GM12892 (cell line): ENCODE measurements at regions not wholly inside any gene's neighbourhood (a gene's known extent, or its start where the extent isn't known, plus 50 kb on each side); places are given as distances from the start of the nearest gene placed in this dataset.
"Not testable (repeated sequence)": the region's sequence is repeated elsewhere in the genome, so short reads cannot be mapped to it uniquely, and the experiment has no call there.

ENCODE experiments used
- DNase-seq: peaks from one replicate; pipeline ENCODE4 v3.0.0; 2011; ENCODE audit not compliant: insufficient read length
- FAIRE-seq: peaks from 2 replicates; lab custom pipeline; 2011; peaks lifted over from hg19 to GRCh38; lab: Jason Lieb, UNC
- POLR2A ChIP-seq: IDR thresholded peaks from 2 replicates; pipeline ENCODE4 v1.6.1; 2011; ENCODE audit warnings: low read depth, low read length, control low read depth
- POLR2AphosphoS5 ChIP-seq: IDR thresholded peaks from 2 replicates; pipeline ENCODE4 v1.6.1; 2011; ENCODE audit warnings: low read depth, low read length, control low read depth
- TAF1 ChIP-seq: IDR thresholded peaks from 2 replicates; pipeline ENCODE4 v1.6.1; 2011; ENCODE audit warnings: low read depth, mild to moderate bottlenecking, control low read depth, low read length, borderline replicate concordance

DNA sequence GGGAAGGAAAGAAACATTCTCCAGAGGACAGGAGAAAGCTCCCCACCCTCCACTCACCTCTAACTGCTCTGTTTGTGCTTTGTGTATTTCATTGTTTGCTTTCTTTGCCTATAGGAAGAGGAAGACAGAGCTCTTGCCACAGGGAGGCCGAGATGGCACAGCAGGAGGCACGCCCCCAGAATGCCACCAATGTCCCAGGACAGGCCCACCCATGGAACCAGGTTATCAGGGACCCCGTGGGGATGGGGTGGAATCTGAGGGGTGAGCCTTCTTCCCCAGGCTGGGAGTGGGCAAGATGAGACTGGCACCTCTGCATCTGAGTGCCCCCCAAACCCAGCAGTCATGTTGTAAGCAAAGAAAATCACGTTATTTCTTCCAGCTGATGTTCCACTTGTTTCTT lies 155.8 kb downstream of the TBC1D2B start:
- FAIRE-seq: no peak
- TF ChIP-seq POLR2A (no peak), POLR2AphosphoS5 (no peak), TAF1 (no peak)
- no peak for DNase-seq

DNA sequence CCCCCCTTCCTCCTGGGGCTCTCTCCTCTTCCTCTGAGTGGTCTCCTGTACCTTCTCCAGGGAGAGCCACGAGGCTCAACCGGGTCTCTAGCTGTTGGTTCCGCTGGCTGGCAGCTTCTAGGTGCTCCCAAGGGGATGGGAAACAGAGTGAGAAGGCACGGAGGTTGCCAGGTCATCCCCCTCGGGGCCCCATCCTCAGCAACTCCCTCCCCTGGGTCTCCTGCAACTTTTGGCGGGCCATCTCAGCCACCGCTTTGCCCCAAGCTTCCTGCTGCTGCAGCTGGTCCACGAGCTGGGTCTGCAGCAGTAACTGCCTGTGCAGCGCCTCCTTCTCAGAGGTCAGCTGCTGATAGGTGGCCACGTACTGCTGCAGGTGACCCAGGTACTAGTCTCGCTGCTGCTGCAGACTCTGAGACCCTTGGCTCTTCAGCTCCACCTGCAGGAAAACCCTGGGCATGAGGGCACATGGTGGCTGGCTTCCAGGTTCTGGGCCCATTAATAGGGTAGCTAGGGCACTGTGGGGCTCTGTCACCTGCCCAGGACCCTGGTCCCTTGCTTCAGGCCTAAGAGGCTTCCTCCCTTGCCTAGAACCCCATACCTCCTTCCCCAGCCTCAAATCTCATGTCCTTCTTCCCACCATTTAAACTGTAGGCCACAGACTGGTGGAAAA lies 160.4 kb downstream of the TBC1D2B start:
- not testable (repeated sequence) for DNase-seq, FAIRE-seq

DNA sequence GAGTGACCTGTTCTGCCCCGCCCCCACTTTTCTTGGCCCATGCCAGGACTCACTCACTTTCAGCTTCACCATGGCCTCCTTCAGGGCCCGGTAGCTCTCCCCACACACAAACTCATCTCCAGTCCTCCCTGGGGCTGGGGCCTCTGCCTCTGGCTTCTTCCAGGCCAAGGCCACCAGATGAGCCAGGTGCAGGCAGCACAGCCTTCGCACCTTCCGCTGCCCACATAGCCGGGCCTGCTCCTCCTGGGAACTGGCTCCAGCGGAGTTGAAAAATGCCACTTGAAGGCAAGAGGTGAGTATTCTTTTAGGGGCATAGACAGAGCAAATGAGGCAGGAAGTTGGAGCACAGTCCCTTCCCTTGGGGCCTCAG lies 161.6 kb downstream of the TBC1D2B start:
- DNase-seq, FAIRE-seq: not testable (repeated sequence)

DNA sequence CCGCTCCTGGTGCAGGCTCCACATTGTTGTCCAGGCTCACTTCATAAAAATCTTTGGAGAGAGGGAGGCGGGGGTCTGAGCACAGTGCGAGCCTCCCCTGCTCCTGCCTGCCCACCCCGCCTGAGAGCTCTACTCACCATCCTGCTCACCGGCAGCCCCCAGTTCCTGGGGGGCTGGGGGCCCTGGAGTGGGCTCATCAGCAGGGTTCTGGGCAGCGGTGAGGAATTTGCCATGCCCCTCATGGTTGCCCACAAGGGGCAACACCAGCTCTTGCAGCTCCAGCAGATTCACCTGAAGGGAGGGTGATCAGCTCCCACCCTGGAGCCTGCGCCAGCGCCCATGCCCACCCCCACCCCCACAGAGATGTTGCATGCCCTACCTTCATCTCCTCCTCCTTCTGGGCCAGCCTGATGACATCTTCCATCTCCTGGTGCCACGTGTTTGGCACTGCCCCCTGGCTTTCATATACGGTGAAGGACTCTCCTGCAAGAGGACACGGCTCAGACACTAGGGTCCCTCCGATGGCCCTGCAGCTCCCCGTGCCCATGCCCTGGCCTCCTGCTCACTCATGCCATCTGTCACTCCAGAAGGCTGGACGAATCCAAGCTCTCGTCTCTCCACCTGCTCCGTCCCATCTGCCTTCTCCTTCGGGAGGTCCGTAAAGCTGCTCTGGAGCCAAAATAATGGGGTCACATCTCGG lies 162.1 kb downstream of the TBC1D2B start:
- DNase-seq (no peak), FAIRE-seq (no peak)
- TF ChIP-seq TAF1: no peak
- no peak for TF ChIP-seq POLR2AphosphoS5
- no peak for TF ChIP-seq POLR2A

DNA sequence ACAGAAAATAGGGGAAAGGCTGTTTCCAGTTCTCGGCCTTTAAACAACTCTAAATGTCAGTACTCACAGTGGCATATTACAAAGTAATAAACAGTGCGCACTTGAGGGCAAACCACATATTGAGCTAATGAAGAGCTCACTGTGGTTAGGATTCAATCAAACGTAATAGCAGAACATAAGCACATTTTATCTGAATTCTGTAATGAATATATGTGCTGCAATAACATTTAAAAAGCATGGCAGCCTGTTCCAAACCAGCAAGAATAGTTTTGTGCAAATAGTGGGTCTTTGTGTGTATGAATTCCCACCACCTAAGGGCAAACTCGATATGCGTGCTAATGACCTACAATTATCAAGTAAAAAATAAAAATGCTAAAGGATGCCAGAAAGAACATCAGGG lies 163.0 kb downstream of the TBC1D2B start:
- FAIRE-seq, DNase-seq: not testable (repeated sequence)

DNA sequence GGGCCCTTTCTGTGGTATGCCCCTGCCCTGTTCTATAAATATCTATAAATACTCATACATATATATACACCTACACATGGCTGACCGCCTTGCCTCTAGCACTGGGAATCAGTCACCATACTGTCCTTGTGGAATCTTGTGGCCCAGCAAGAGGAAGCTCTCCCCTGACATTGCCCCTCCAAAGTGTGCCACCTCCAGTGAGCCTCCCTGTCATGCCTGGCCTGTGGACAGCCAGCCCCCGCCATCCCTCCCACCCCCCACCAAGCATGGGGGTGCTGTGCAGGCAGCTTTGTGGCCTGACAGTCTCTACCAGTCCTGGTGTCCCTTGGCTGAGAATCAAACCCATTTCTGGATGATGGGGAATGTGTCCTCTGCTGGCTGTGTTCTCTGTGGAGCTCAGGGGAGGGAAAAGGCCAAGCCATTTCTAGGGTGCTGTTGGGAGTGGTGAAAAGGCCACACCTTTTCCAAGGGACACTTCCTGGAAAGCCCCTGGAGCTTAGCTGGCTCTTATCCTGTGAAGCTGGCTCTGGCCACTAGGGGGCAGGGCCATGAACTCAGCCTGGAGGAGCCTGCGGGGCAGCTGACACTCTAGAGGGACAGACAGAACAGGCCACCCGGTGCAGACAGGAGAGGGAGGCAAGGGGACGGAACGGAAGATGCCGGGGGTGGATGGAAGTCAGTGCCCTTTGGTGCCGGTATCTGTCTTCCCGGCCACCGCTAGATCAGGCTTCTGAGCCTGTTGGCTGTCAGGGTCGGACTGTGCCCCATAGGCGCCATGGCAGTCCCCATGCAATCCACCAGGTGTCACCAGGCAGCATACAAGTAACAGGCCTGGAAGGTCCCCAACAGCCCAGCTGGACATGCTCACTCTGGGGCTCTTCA lies 167.2 kb downstream of the TBC1D2B start:
- not testable (repeated sequence) for DNase-seq
- peak; percentile 77 for FAIRE-seq

DNA sequence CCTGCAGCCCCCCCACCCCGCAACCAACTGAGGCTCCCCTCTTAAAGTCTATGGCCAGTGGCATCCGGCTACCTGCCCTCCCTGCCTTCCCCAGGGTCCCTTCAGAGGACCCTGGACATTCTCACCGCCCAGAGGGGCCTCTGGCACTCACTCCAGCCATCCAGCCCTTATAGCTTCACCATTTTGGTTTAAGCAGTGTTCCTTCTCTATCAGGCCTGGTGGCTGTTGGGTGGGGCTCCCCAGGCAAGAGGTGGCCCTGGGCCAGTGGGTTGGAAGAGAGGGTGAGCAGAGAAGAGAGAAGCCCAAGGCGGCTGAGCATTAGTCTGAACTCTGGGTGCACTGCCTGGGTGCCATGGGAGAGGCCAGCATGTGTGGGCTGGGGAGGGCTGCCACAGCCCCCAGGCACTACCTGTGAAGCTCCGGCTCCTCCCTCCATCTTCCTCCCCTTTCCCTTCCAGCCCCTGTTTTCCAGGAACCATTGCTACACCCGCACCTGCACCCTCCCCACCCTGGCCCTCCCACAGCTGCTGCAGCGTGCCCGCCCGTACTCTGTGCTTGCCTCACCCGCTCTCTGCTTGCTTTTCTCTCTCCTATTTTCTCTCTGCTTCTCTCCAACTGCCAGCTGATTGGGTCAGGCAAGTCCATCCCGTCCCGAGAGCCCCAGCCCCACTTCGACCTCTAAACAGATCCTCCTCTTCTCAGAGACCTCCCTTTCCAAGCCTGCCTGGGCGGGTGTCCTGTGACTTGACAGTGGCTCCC lies 168.2 kb downstream of the TBC1D2B start:
- no peak for TF ChIP-seq POLR2AphosphoS5
- TF ChIP-seq TAF1: no peak
- no peak for TF ChIP-seq POLR2A
- DNase-seq (no peak), FAIRE-seq (no peak)

DNA sequence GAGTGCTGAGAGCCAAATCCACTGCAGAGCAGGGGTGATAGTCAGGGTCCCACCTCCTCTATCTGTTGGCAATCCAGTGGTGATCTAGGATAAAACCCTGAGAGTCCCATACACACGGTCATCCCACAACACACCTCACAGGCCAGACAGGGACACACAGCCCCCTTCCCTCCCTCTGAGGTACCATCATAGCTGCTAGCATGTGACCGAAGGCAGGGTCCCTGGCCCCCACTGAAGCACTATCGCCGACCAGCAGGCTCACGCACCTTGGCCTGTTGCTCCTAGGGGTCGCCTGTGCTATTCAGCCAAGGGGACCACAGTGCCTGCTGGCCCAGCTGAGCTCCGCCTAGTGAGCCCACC lies 168.8 kb downstream of the TBC1D2B start:
- not testable (repeated sequence) for DNase-seq, FAIRE-seq

DNA sequence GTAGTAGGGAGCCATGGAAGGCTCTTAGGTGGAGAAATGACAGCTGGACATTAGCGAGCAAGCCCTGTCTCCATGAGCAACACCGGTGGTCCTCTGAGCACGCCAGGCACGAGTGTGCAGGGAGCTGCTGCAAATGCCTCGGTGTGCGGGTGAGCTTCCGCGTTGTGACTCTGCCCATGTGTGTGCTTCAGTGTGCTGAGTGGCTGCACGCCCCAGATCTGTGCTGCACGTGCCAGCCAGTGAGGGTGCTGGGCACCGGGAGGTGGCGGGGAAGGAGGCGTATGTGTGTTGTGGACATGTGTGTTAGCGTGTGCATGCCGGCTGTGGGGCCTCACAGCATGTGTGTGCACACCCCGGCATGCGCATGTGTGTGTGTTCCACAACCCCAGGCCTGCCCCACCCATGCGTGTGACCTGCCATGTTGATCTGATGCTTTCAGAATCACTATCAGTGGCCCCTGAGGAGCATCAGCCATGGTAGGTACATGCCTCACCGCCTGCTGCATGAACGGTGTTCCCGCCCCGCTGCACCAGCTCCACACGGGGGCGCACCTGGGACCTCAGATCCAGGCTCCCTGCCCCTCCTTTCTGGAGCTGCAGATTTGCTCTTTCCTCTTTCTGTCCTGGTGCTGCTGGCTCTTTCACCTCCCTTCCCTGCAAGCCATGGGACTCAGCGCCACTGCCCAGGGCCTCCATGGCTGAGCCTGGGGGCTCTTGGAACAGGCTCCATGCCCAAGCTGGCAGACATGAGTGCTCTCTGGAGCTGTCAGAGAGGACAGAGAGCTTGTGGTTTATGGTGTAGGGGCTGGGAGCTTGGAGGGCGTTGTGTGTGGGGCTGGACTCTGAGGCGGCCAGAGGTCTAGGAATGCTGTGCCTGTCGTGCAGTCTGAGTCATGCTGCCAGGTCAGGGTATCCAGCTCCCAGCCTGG lies 169.4 kb downstream of the TBC1D2B start:
- TF ChIP-seq POLR2A (no peak), POLR2AphosphoS5 (no peak), TAF1 (no peak)
- FAIRE-seq (no peak), DNase-seq (no peak)

DNA sequence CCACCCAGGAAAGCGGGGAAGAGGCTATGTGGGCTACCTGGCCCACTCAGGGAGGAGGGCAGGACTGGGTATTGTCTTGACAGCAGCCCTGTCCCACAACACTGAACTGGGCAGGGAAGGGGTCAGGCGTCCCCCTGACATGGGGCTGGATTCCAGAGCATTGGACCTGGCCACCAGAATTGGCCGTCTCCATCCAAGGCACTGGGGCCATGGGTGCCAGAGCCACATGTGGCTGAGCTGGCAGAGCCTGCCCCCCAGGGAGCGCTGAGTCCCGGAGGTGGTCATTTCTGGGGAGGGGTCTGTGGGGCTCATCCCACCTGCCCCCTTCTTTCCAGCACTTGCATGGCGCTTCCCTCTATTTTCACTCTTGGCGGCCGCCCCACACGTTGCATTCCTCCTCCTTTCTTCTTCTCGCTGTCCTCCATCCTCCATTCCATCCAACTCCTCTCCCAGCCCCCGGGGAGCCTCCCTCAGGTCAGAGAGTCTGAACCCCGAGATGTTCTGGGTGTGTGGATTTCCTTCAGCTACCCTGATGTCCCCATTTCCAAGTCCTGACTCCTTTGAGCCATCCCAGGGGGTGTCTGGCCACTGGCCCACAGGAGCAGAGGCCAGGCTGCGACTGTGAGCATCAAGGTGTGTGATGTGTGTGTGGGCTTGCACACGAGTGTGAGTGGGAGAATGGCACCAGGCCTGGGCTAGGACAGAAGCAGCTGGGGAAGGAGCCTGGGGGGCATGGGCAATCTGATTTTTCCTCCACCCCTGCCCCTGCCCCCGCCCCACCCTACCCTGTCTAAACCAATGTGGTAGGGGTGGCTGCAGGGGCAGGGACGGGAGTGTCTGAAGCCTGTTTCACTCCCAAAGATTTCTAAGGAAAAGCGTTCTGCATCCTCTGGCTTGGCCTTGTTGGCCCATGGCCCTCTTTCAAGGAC lies 171.2 kb downstream of the TBC1D2B start:
- not testable (repeated sequence) for FAIRE-seq, DNase-seq
